HCT116 (cell line): ENCODE measurements at regions not wholly inside any gene's neighbourhood (a gene's known extent, or its start where the extent isn't known, plus 50 kb on each side); places are given as distances from the start of the nearest gene placed in this dataset.
"Not testable (repeated sequence)": the region's sequence is repeated elsewhere in the genome, so short reads cannot be mapped to it uniquely, and the experiment has no call there.

Experiments used
- ATAC-seq: fragments of 200-7000 bp; cut with Tn5 transposase; 2 replicates; pipeline ENCODE4 v1.9.1; 2020; ENCODE audit warnings: mild to moderate bottlenecking, moderate library complexity
- BruUV-seq: library from RNA; stranded (reverse); fragments of 400-500 nt; replicated peaks from 2 replicates; lab custom pipeline; 2021; lab: Mats Ljungman, UMichigan
- CTCF ChIA-PET: fragments of 300-600 bp; sonication (Branson Sonifier 250); formaldehyde crosslinking; loops from one replicate; lab custom pipeline; 2021; ENCODE audit warnings: antibody characterized with exemption; lab: Charles Lee
- POLR2A ChIA-PET: fragments of 300-600, 350-600 bp; sonication (Branson Sonifier 250); formaldehyde crosslinking; loops from one replicate; lab custom pipeline; 2021; ENCODE audit warnings: antibody characterized with exemption; lab: Charles Lee
- RAD21 ChIA-PET, 2 experiments: fragments of 300-600 bp; sonication (Branson Sonifier 250); formaldehyde crosslinking; loops; one replicate each; lab custom pipeline; 2023; ENCODE audit warnings: low total read pairs in 2 of 2; ENCODE audit not compliant: uncharacterized antibody in 2 of 2, unreplicated experiment in 2 of 2, low non-redundant PET in 1 of 2; lab: Charles Lee
- DNase-seq: peaks from one replicate; pipeline ENCODE4 v3.0.0-alpha.2; 2010; ENCODE audit warnings: low read depth, low spot score
- H2AFZ ChIP-seq: fragments of 200-600 bp; shearing (Covaris generic), sonication (generic); 2 replicates; pipeline ENCODE4 v1.6.1; 2017; ENCODE audit warnings: low read depth, mixed run types, mixed read lengths, antibody characterized with exemption, low read length; ENCODE audit not compliant: poor library complexity, severe bottlenecking
- H3K27ac ChIP-seq: 2 replicates; pipeline ENCODE4 v1.5.1; 2012; ENCODE audit warnings: low read depth, low read length
- H3K27me3 ChIP-seq: fragments of 200-600 bp; sonication (generic); 2 replicates; pipeline ENCODE4 v1.6.1; 2016; ENCODE audit warnings: mixed run types, low read length, mixed read lengths; ENCODE audit not compliant: insufficient read depth
- H3K36me3 ChIP-seq, 2 experiments: fragments of 200-500 bp in 1 of 2; fragments of 200-600 bp in 1 of 2; sonication (Bioruptor generic) in 1 of 2; sonication (generic) in 1 of 2; 2 replicates each; pipeline versions ENCODE4 v1.5.1 to v1.6.1; 2014 to 2016; ENCODE audit warnings: low read length in 2 of 2, inconsistent platforms in 1 of 2, mixed read lengths in 1 of 2, mixed run types in 1 of 2; ENCODE audit not compliant: insufficient read depth in 2 of 2, control insufficient read depth in 1 of 2
- H3K4me1 ChIP-seq, 2 experiments: fragments of 200-600 bp in 1 of 2; sonication (generic) in 1 of 2; 2 replicates each; pipeline versions ENCODE4 v1.5.1 to v1.6.1; 2012 to 2017; ENCODE audit warnings: low read length in 2 of 2, inconsistent platforms in 1 of 2, mild to moderate bottlenecking in 1 of 2, mixed read lengths in 1 of 2, mixed run types in 1 of 2, moderate library complexity in 1 of 2; ENCODE audit not compliant: insufficient read depth in 2 of 2, control insufficient read depth in 1 of 2
- H3K4me2 ChIP-seq: fragments of 200-600 bp; sonication (generic); 2 replicates; pipeline ENCODE4 v1.6.1; 2017; ENCODE audit warnings: mixed run types, low read length, mixed read lengths
- H3K4me3 ChIP-seq, 2 experiments: fragments of 200-600 bp in 1 of 2; sonication (generic) in 1 of 2; replicated peaks in 1 of 2; 2 replicates each; pipeline ENCODE4 v1.5.1; 2011 to 2016; ENCODE audit warnings: low read length in 2 of 2, control low read depth in 1 of 2, low read depth in 1 of 2, mild to moderate bottlenecking in 1 of 2, mixed read lengths in 1 of 2, mixed run types in 1 of 2
- H3K79me2 ChIP-seq: fragments of 200-600 bp; sonication (generic); 2 replicates; pipeline ENCODE4 v1.6.1; 2017; ENCODE audit warnings: mild to moderate bottlenecking, mixed run types, low read length, moderate library complexity, mixed read lengths; ENCODE audit not compliant: insufficient read depth
- H3K9ac ChIP-seq: fragments of 200-600 bp; sonication (generic); 2 replicates; pipeline ENCODE4 v1.6.1; 2016; ENCODE audit warnings: low read length, mixed read lengths
- H3K9me2 ChIP-seq: fragments of 200-600 bp; sonication (generic), shearing (Covaris generic); 2 replicates; pipeline ENCODE4 v1.6.1; 2017; ENCODE audit warnings: mixed run types, mild to moderate bottlenecking, moderate library complexity; ENCODE audit not compliant: insufficient read depth
- H3K9me3 ChIP-seq, 2 experiments: fragments of 200-500 bp in 1 of 2; fragments of 200-600 bp in 1 of 2; sonication (Bioruptor generic) in 1 of 2; sonication (generic) in 1 of 2; 2 replicates each; pipeline ENCODE4 v1.6.1; 2014 to 2017; ENCODE audit warnings: low read length in 2 of 2, mixed read lengths in 2 of 2, inconsistent platforms in 1 of 2, low read depth in 1 of 2, mild to moderate bottlenecking in 1 of 2, mixed run types in 1 of 2, moderate library complexity in 1 of 2; ENCODE audit not compliant: control insufficient read depth in 1 of 2, insufficient read depth in 1 of 2
- H4K20me1 ChIP-seq: fragments of 200-600 bp; sonication (generic), shearing (Covaris generic); 2 replicates; pipeline ENCODE4 v1.6.1; 2017; ENCODE audit warnings: mixed run types, mild to moderate bottlenecking, moderate library complexity; ENCODE audit not compliant: insufficient read depth
- CBX3 ChIP-seq: IDR thresholded peaks from 2 replicates; pipeline ENCODE4 v1.6.1; 2012; ENCODE audit warnings: low read depth
- CEBPB ChIP-seq: IDR thresholded peaks from 2 replicates; pipeline ENCODE4 v1.6.1; 2012; ENCODE audit warnings: low read depth
- EGR1 ChIP-seq: IDR thresholded peaks from 2 replicates; pipeline ENCODE4 v1.6.1; 2012; ENCODE audit warnings: low read depth
- ELF1 ChIP-seq: IDR thresholded peaks from 2 replicates; pipeline ENCODE4 v1.6.1; 2012; ENCODE audit warnings: low read depth, borderline replicate concordance
- EZH2 ChIP-seq: fragments of 200-600 bp; sonication (generic); IDR thresholded peaks from 2 replicates; pipeline ENCODE4 v1.6.1; 2017; ENCODE audit warnings: antibody characterized with exemption, mixed run types
- EZH2phosphoT487 ChIP-seq: fragments of 200-600 bp; IDR thresholded peaks from 2 replicates; pipeline ENCODE4 v1.6.1; 2018; ENCODE audit warnings: antibody characterized with exemption, borderline replicate concordance
- FOSL1 ChIP-seq: IDR thresholded peaks from 2 replicates; pipeline ENCODE4 v1.6.1; 2012; ENCODE audit warnings: low read depth
- RAD21 ChIP-seq: IDR thresholded peaks from 2 replicates; pipeline ENCODE4 v1.6.1; 2012; ENCODE audit warnings: low read depth, mild to moderate bottlenecking
- SP1 ChIP-seq: IDR thresholded peaks from 2 replicates; pipeline ENCODE4 v1.6.1; 2012; ENCODE audit warnings: low read depth
- SRF ChIP-seq: IDR thresholded peaks from 2 replicates; pipeline ENCODE4 v1.6.1; 2012; ENCODE audit warnings: low read depth
- YY1 ChIP-seq: IDR thresholded peaks from 2 replicates; pipeline ENCODE4 v1.6.1; 2011; ENCODE audit warnings: low read length, low read depth, moderate library complexity, mild to moderate bottlenecking; ENCODE audit not compliant: insufficient replicate concordance; ENCODE audit errors: extremely low read depth
- ZFX ChIP-seq: fragments of 450-650 bp; IDR thresholded peaks from 2 replicates; pipeline ENCODE4 v1.6.1; 2017
- intact Hi-C: fragments of 100-400 bp; cut with micrococcal nuclease; formaldehyde crosslinking; loops from 2 replicates; pipeline ENCODE4 v1.10.0; 2022

DNA sequence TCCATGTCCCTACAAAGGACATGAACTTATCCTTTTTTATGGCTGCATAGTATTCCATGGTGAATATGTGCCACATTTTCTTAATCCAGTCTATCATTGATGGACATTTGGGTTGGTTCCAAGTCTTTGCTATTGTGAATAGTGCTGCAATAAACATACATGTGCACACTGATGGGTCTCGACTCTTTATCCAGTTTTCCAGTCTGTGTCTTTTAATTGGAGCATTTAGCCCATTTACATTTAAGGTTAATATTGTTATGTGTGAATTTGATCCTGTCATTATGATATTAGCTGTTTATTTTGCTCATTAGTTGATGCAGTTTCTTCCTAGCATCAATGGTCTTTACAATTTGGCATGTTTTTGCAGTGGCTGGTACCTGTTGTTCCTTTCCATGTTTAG is 272.0 kb upstream of the NAALADL2 start:
- H3K27me3 ChIP-seq, H3K79me2 ChIP-seq, H3K9ac ChIP-seq, intact Hi-C loops, H3K4me3 ChIP-seq, H3K27ac ChIP-seq, BruUV-seq, DNase-seq, H2AFZ ChIP-seq, H3K9me2 ChIP-seq, H3K9me3 ChIP-seq, ATAC-seq, H3K4me2 ChIP-seq, POLR2A ChIA-PET, H3K36me3 ChIP-seq, RAD21 ChIA-PET, H4K20me1 ChIP-seq, CTCF ChIA-PET, H3K4me1 ChIP-seq: not testable (repeated sequence)

GRCh38 chr3:174596447-174596982 is 262.6 kb upstream of the NAALADL2 start:
- ATAC-seq (no peak), DNase-seq (no peak)
- intact Hi-C loops, result no loop called here
- BruUV-seq, result no TSS peak
- Histone ChIP-seq H3K9me3 (no peaks in the 10 kb centered on the region), H3K4me3 (no peak overlapping the region), H3K4me2 (no peak overlapping the region), H3K9ac (no peak overlapping the region), H3K36me3 (no peaks in the 10 kb centered on the region), H3K27ac (no peak overlapping the region), H3K9me2 (no peaks in the 10 kb centered on the region), H2AFZ (no peak overlapping the region), H3K79me2 (no peaks in the 10 kb centered on the region), H3K4me1 (no peaks in the 10 kb centered on the region), H4K20me1 (no peaks in the 10 kb centered on the region), H3K27me3 (no peaks in the 10 kb centered on the region)
- CTCF ChIA-PET, result no interaction called here
- no peak for TF ChIP-seq CEBPB
- no peak for TF ChIP-seq EZH2phosphoT487
- no peak for TF ChIP-seq CBX3
- no peak for TF ChIP-seq YY1
- no peak for TF ChIP-seq SRF
- no peak for TF ChIP-seq EGR1
- no peak for TF ChIP-seq ELF1
- TF ChIP-seq RAD21, result no peak
- no peak for TF ChIP-seq ZFX
- no peak for TF ChIP-seq SP1
- TF ChIP-seq FOSL1, result no peak
- no peak for TF ChIP-seq EZH2
- POLR2A ChIA-PET, result no interaction called here
- RAD21 ChIA-PET, result no interaction called here
